ENCODE measurements at regions not wholly inside any gene's neighbourhood (a gene's known extent, or its start where the extent isn't known, plus 50 kb on each side); places are given as distances from the start of the nearest gene placed in this dataset.
"Not testable (repeated sequence)": the region's sequence is repeated elsewhere in the genome, so short reads cannot be mapped to it uniquely, and the experiment has no call there.

- not testable (repeated sequence) for TF ChIP-seq MXI1 (IDR thresholded peaks at IDR 0.05; ENCODE audit: low read depth, low read length); EP300 (IDR thresholded peaks at IDR 0.05; ENCODE audit: borderline replicate concordance in 1 of 2, low read depth in 1 of 2, low read length in 1 of 2); SMC3 (IDR thresholded peaks at IDR 0.05; ENCODE audit: low read depth, low read length); TEAD4 (IDR thresholded peaks at IDR 0.05; ENCODE audit: borderline replicate concordance, insufficient read depth); ELF1 (IDR thresholded peaks at IDR 0.05)
These were observed 61.1 kb upstream of the CYP2C8 start for GRCh38 chr10:95130429-95130828.

Data from SK-N-SH (cell line).